DOHH2 (cell line): ENCODE measurements at regions not wholly inside any gene's neighbourhood (a gene's known extent, or its start where the extent isn't known, plus 50 kb on each side); places are given as distances from the start of the nearest gene placed in this dataset.

Experiments
- CTCF ChIP-seq: fragments of 200-600 bp; sonication (generic); IDR thresholded peaks from one replicate; pipeline ENCODE4 v1.5.1; 2014; ENCODE audit warnings: antibody characterized with exemption, mild to moderate bottlenecking, low read depth, low read length; ENCODE audit not compliant: poor library complexity, severe bottlenecking
- EZH2phosphoT487 ChIP-seq: fragments of 200-600 bp; sonication (generic); IDR thresholded peaks from 2 replicates; pipeline ENCODE4 v1.6.1; 2017; ENCODE audit warnings: borderline replicate concordance, mild to moderate bottlenecking, antibody characterized with exemption, low read length, moderate library complexity, mixed read lengths

DNA sequence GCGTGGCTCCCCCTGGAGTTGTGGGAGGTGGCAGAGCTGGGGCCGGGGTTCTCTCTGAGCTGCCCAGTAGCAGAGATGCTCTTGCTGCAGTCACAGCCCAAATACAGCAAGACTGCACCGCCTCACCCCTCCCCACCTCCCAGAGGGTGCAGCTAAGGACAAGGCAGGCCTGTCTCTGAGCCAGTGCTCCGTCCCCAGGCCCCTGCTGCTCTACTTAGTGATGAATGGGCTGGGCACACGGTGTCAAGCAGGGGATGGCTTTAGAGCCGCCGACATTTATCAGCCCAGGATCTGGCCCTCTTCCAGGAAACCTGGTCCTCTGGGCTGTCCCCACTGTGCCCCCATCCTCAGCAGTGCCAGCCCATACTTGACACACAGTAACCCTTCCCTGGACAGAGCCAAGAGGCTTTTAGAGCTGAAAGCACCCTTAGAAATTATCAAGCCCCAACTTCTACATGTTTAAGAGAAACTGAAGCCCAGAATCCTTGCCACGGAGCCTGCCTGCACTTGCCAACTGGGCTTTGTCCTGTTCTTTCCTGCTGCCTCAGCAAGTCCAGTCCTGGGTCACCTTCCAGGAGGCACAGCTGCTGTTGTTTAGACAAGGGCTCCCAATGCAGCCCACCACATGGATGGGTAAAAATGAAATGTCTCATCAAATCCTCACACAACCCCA lies 137.1 kb upstream of the UNC5B start:
- TF ChIP-seq CTCF (no peak), EZH2phosphoT487 (no peak)
